ENCODE measurements at regions not wholly inside any gene's neighbourhood (a gene's known extent, or its start where the extent isn't known, plus 50 kb on each side); places are given as distances from the start of the nearest gene placed in this dataset.

DNA sequence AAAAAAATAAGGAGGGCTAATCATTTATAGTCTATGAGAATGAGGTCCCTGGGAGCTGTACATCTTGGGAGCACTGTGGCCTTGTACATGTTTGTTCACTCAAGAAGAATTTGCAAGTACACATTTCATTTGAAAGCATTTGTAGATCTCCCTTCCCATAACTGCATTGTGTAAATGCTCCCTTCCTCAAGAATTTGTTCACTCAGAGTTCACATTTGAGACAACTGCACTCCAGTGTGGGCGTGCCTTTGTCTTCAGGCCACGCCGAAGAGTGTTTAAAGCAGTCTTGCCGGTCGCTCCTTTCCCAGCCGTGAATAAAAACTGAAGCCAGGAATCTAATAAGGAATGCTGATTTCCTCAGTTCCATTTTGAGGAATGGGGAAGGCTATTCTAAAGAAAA is 291.1 kb upstream of the LYZL1 start:
- TF ChIP-seq, protein P1, sequence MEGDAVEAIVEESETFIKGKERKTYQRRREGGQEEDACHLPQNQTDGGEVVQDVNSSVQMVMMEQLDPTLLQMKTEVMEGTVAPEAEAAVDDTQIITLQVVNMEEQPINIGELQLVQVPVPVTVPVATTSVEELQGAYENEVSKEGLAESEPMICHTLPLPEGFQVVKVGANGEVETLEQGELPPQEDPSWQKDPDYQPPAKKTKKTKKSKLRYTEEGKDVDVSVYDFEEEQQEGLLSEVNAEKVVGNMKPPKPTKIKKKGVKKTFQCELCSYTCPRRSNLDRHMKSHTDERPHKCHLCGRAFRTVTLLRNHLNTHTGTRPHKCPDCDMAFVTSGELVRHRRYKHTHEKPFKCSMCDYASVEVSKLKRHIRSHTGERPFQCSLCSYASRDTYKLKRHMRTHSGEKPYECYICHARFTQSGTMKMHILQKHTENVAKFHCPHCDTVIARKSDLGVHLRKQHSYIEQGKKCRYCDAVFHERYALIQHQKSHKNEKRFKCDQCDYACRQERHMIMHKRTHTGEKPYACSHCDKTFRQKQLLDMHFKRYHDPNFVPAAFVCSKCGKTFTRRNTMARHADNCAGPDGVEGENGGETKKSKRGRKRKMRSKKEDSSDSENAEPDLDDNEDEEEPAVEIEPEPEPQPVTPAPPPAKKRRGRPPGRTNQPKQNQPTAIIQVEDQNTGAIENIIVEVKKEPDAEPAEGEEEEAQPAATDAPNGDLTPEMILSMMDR (IDR thresholded peaks at IDR 0.05 in 2 of 3, conservative IDR thresholded peaks at IDR 0.05 in 1 of 3; ENCODE audit: borderline replicate concordance in 1 of 3, insufficient read depth in 1 of 3, low read depth in 2 of 3, low read length in 2 of 3) = no peak
- TF ChIP-seq POLR2AphosphoS5 (IDR thresholded peaks at IDR 0.05; ENCODE audit: low read depth, low read length) = no peak

Data from HCT116 (cell line).